Naive B cell (primary cell): ENCODE measurements at regions not wholly inside any gene's neighbourhood (a gene's known extent, or its start where the extent isn't known, plus 50 kb on each side); places are given as distances from the start of the nearest gene placed in this dataset.
"Not testable (repeated sequence)": the region's sequence is repeated elsewhere in the genome, so short reads cannot be mapped to it uniquely, and the experiment has no call there.

ENCODE experiments used
- ATAC-seq, 2 donors: fragments of 150-1000 bp; cut with Tn5 transposase; 2 replicates each; pipeline ENCODE4 v1.10.0; 2021; ENCODE audit warnings: low read depth in 2 of 2, mild to moderate bottlenecking in 2 of 2, moderate library complexity in 2 of 2
- DNase-seq: peaks from one replicate; pipeline ENCODE4 v3.0.0; 2022
- H3K27ac Mint-ChIP-seq, 6 donors: one replicate each; pipeline ENCODE4 v1.8.0; 2020 to 2022; ENCODE audit warnings: mild to moderate bottlenecking in 6 of 6, mixed read lengths in 6 of 6, moderate library complexity in 5 of 6, inconsistent platforms in 2 of 6
- H3K27me3 Mint-ChIP-seq, 3 donors: one replicate each; pipeline ENCODE4 v1.8.0; 2021 to 2022; ENCODE audit warnings: mixed read lengths in 3 of 3, mild to moderate bottlenecking in 1 of 3
- H3K36me3 Mint-ChIP-seq, 2 donors: one replicate each; pipeline ENCODE4 v1.8.0; 2020 to 2022; ENCODE audit warnings: mixed read lengths in 2 of 2, inconsistent platforms in 1 of 2, mild to moderate bottlenecking in 1 of 2
- H3K4me1 Mint-ChIP-seq, 3 donors: one replicate each; pipeline ENCODE4 v1.8.0; 2020 to 2022; ENCODE audit warnings: mixed read lengths in 3 of 3, inconsistent platforms in 1 of 3, mild to moderate bottlenecking in 1 of 3, moderate library complexity in 1 of 3
- H3K4me3 Mint-ChIP-seq, 8 donors: one replicate each; pipeline ENCODE4 v1.8.0; 2020 to 2022; ENCODE audit warnings: mild to moderate bottlenecking in 8 of 8, mixed read lengths in 8 of 8, moderate library complexity in 8 of 8, inconsistent platforms in 2 of 8
- H3K9me3 Mint-ChIP-seq, 7 donors: one replicate each; pipeline ENCODE4 v1.8.0; 2020 to 2022; ENCODE audit warnings: mixed read lengths in 7 of 7, mild to moderate bottlenecking in 5 of 7, inconsistent platforms in 2 of 7, moderate library complexity in 1 of 7

DNA sequence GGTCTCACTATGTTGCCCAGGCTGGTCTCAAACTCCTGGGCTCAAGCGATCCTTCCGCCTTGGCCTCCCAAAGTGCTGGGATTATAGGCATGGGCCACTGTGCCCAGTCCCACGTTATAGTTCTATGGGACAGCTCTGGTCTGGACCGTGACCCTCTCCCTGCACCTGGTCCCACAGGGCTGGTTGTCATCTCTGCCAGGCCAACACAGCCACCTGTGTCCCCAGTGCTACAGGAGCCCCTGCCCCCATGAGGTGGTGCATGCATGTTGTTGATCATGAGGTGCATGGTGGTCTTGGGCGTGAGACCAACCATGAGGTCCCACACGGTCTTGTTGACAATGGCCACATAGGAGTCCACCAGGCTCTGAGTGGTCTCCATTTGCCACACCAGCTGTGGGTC, 51.0 kb upstream of the UBE2Q2 start:
- peaks cover 21 to 56% (median 37%) of the 10 kb centered on the region in 3 donors for H3K27me3 Mint-ChIP-seq
- not testable (repeated sequence) for H3K36me3 Mint-ChIP-seq, H3K27ac Mint-ChIP-seq, DNase-seq, H3K9me3 Mint-ChIP-seq, ATAC-seq, H3K4me3 Mint-ChIP-seq, H3K4me1 Mint-ChIP-seq

DNA sequence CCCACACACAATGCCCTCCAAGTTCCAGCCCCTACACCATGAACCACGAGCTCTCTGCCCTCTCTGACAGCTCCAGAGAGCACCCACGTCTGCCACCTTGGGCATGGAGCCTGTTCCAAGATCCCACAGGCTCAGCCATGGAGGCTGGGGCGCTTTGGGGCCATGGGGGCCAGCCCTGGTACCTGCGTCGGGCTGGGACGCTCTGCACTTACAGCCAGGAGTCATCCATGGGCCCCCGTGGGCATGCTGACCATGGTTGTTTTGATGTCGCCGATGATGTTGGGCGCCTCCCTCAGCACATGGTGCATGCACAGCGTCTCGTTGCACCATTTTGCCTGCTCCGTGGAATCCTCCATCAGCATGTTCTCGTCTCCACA, 51.9 kb upstream of the UBE2Q2 start:
- no peak overlapping the region for H3K4me3 Mint-ChIP-seq
- no peaks in the 10 kb centered on the region for H3K36me3 Mint-ChIP-seq
- peaks cover 0 to under 1% (median 0%) of the 10 kb centered on the region in 3 donors for H3K4me1 Mint-ChIP-seq
- no peaks in the 10 kb centered on the region for H3K9me3 Mint-ChIP-seq
- H3K27me3 Mint-ChIP-seq: peaks cover 16 to 55% (median 37%) of the 10 kb centered on the region in 3 donors
- no peak for DNase-seq
- no peak overlapping the region for H3K27ac Mint-ChIP-seq
- ATAC-seq: no peak

DNA sequence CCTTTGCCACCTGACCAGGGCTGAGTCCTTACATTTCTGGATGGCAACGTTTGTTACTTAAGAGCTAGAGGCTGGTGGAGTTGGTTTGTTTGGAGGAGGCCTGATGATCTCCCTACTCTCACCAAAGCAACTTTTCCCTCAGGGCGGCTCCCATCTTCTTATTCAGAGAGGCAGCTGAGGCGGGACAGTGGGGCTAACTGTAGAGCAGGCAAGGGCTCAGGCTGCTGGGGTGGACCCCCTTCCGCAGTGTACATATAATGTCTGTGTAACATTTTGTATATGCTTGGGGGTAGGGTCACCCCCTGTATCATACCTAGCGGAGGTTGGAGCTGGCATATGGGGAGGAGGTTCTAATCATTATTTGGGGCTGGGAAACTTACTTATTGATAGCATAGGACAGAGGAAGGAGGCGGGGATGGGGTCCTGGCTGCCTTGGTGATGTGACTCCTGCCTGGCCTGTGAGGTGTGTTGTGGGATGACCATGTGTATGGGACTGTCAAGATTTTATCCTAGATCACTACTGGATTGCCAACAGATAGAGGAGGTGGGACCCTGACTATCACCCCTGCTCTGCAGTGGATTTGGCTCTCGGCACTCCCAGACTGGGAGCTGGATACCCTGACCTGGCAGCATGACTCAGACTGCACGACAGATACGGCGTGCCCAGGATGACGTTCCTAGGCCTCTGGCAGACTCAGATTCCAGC, 52.5 kb upstream of the UBE2Q2 start:
- H3K36me3 Mint-ChIP-seq: no peaks in the 10 kb centered on the region
- DNase-seq (no peak), ATAC-seq (no peak)
- peaks cover 0 to 5% (median 4%) of the 10 kb centered on the region in 3 donors for H3K4me1 Mint-ChIP-seq
- H3K27me3 Mint-ChIP-seq: peaks cover 15 to 60% (median 43%) of the 10 kb centered on the region in 3 donors
- no peak overlapping the region for H3K4me3 Mint-ChIP-seq
- no peaks in the 10 kb centered on the region for H3K9me3 Mint-ChIP-seq
- no peak overlapping the region for H3K27ac Mint-ChIP-seq

DNA sequence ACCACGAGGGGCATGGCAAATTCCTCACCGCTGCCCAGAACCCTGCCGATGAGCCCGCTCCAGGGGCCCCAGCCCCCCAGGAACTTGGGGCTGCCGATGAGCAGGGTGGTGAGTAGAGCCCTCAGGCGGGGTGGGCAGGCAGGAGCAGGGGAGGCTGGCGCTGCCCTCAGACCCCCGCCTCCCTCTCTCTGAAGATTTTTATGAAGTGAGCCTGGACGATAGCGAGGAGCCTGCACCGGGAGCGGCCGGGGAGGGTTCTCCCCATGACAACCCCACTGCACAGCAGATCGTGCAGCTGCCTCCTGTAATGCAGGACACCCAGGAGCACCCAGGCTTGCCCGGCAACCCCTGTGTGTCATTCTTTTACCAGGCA, 56.7 kb upstream of the UBE2Q2 start:
- Mint-ChIP-seq H3K36me3 (peaks cover 0 to 9% of the 10 kb centered on the region in 2 donors), H3K4me3 (peak overlapping the region in 1 of 8 donors; percentile 1), H3K27ac (no peak overlapping the region), H3K27me3 (peaks cover 22 to 53% (median 52%) of the 10 kb centered on the region in 3 donors), H3K4me1 (peaks cover 0 to 5% (median 4%) of the 10 kb centered on the region in 3 donors), H3K9me3 (no peaks in the 10 kb centered on the region)
- no peak for ATAC-seq
- DNase-seq: no peak

DNA sequence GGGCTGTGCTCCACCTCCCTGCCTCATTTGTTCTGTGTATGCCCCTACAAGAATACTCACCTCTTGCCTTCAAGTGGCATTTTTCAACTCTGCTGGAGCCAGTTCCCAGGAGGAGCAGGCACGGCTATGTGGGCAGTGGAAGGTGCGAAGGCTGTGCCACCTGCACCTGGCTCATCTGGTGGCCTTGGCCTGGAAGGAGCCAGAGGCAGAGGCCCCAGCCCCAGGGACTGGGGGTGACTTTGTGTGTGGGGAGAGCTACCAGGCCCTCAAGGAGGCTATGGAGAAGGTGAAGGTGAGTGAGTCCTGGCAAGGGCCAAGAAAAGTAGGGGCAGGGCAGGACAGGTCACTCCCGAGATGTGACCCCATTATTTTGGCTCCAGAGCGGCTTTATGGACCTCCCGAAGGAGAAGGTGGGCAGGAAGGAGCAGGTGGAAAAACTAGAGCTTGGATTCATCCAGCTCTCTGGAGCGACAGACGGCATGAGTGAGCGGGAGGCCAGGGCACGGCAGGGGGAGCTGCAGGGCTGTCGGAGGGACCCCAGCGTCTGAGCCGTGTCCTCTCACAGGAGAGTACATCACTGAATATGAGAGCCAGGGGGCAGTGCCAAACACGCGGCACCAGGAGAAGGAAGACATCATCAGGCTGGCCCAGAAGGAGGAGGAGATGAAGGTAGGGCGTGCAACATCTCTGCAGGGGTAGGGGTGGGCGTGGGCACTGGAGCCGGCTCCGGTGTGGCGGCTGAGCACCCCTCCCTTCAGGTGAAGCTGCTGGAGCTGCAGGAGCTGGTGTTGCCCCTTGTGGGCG, 57.3 kb upstream of the UBE2Q2 start:
- H3K4me1 Mint-ChIP-seq: peaks cover 0 to 5% (median 4%) of the 10 kb centered on the region in 3 donors
- H3K4me3 Mint-ChIP-seq: peak overlapping the region in 1 of 8 donors; percentile 54
- DNase-seq (no peak), ATAC-seq (no peak)
- peaks cover 22 to 55% (median 50%) of the 10 kb centered on the region in 3 donors for H3K27me3 Mint-ChIP-seq
- peaks cover 0 to 9% of the 10 kb centered on the region in 2 donors for H3K36me3 Mint-ChIP-seq
- H3K9me3 Mint-ChIP-seq: no peaks in the 10 kb centered on the region
- peak overlapping the region in 1 of 6 donors; percentile 54 for H3K27ac Mint-ChIP-seq

DNA sequence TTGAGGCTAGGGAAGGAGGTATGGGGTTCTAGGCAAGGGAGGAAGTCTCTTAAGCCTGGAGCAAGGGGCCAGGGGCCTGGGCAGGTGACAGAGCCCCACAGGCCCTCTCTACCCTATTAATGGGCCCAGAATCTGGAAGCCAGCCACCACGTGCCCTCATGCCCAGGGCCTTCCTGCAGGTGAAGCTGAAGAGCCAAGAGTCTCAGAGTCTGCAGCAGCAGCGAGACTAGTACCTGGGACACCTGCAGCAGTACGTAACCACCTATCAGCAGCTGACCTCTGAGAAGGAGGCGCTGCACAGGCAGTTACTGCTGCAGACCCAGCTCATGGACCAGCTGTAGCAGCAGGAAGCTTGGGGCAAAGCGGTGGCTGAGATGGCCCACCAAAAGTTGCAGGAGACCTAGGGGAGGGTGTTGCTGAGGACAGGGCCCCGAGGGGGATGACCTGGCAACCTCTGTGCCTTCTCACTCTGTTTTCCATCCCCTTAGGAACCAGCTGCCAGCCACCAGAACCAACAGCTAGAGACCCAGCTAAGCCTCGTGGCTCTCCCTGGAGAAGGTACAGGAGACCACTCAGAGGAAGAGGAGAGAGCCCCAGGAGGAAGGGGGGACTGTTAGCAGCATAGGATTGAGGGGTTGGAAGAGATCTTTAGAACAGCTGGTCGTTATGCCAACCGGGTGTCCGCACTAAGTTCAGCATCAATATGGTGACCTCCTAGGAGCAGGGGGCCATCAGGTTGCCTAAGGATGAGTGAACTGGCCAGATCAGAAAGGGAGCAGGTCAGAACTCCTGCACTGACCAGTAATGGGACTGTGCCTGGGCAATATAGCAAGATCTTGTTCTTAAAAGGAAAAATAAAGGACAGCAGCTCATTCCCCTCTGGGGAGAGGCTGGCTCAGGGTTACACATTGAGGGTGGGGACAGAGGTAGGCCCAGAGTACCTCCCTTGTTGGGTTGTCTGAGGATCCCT, 58.5 kb upstream of the UBE2Q2 start:
- not testable (repeated sequence) for H3K36me3 Mint-ChIP-seq, H3K4me1 Mint-ChIP-seq, DNase-seq, H3K4me3 Mint-ChIP-seq, ATAC-seq, H3K9me3 Mint-ChIP-seq
- H3K27ac Mint-ChIP-seq: peak overlapping the region in 1 of 6 donors; percentile 47
- peaks cover 27 to 55% (median 47%) of the 10 kb centered on the region in 3 donors for H3K27me3 Mint-ChIP-seq

DNA sequence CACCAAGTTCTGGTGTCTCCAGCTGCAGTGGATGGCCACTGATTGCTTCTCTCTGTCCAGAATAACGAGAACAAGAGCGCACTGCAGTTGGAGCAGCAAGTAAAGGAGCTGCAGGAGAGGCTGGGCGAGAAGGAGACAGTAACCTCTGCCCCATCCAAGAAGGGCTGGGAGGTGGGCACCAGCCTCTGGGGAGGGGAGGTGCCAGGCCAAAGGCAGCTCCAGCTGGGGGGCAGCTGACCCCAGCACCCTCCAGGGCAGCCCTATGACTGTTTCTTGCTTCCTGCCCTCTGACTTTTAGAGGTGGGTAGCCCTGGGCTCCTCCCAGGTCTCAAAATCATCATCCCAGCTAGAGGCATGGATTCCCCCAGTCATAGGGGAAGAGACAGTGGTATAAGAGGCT, 59.7 kb upstream of the UBE2Q2 start:
- not testable (repeated sequence) for H3K4me1 Mint-ChIP-seq, DNase-seq, ATAC-seq, H3K27ac Mint-ChIP-seq, H3K4me3 Mint-ChIP-seq, H3K36me3 Mint-ChIP-seq, H3K9me3 Mint-ChIP-seq
- H3K27me3 Mint-ChIP-seq: peaks cover 29 to 66% (median 53%) of the 10 kb centered on the region in 3 donors

DNA sequence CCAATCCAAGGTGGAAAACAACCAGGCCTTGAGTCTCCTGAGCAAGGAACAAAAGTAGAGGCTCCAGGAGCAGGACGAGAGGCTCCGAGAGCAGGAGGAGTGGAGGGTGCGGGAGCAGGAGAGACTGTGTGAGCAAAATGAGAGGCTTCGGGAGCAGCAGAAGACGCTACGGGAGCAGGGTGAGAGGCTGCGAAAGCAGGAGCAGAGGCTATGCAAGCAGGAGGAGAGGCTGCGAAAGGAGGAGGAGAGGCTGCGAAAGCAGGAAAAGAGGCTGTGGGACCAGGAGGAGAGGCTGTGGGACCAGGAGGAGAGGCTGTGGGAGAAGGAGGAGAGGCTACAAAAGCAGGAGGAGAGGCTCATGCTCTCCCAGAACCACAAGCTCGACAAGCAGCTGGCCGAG, 60.3 kb upstream of the UBE2Q2 start:
- Mint-ChIP-seq H3K9me3 (no peaks in the 10 kb centered on the region), H3K4me1 (peaks cover 0 to 5% (median 4%) of the 10 kb centered on the region in 3 donors), H3K27ac (peak overlapping the region in 1 of 6 donors; percentile 71), H3K4me3 (no peak overlapping the region), H3K36me3 (peaks cover 0 to 9% of the 10 kb centered on the region in 2 donors), H3K27me3 (peaks cover 29 to 72% (median 49%) of the 10 kb centered on the region in 3 donors)
- DNase-seq: no peak
- ATAC-seq: no peak

DNA sequence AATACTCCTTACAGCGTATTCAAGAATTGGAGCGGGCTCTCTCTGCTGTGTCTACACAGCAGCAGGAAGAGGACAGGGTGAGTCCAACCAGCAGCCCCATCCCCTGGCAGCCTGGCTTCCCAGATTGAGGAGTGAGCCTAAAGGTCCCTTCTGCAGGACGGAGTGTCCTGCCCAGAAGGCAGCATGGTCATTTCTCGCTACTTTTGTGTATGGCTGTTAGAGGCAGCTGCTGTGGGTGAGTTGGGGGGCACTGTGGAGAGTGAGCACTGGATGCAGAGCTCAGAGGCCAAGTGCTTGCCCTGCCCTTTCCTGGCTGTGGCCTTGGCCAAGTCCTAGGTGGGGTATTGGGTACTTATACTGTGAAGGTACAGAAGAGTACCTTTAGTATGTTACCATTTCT, 62.3 kb upstream of the UBE2Q2 start:
- not testable (repeated sequence) for ATAC-seq, H3K4me3 Mint-ChIP-seq, H3K9me3 Mint-ChIP-seq, DNase-seq, H3K4me1 Mint-ChIP-seq, H3K36me3 Mint-ChIP-seq
- Mint-ChIP-seq H3K27ac (peak overlapping the region in 1 of 6 donors; percentile 57), H3K27me3 (peaks cover 21 to 59% (median 39%) of the 10 kb centered on the region in 3 donors)

DNA sequence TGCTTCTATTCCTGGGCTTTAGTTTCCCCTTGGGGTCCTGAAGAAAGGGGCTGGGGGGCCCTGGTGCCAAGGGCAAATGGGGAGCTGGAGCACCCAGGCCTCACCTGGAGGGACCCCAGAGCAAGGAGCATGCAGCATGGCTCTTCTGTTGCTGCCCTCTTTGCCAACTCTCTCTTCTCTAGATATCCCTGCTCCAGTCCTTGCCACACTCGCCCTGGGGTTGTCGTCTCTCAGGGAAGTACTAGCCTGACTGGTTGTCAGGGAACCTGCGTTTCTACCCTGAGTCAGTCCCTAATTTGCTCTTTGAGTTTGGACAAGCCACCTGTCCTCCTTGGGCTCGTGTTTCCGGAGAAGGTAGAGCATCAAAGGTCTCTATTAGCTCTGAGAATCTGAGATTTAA, 63.7 kb upstream of the UBE2Q2 start:
- Mint-ChIP-seq H3K4me1 (no peaks in the 10 kb centered on the region), H3K27me3 (peaks cover 12 to 48% (median 28%) of the 10 kb centered on the region in 3 donors)
- no peak for DNase-seq

DNA sequence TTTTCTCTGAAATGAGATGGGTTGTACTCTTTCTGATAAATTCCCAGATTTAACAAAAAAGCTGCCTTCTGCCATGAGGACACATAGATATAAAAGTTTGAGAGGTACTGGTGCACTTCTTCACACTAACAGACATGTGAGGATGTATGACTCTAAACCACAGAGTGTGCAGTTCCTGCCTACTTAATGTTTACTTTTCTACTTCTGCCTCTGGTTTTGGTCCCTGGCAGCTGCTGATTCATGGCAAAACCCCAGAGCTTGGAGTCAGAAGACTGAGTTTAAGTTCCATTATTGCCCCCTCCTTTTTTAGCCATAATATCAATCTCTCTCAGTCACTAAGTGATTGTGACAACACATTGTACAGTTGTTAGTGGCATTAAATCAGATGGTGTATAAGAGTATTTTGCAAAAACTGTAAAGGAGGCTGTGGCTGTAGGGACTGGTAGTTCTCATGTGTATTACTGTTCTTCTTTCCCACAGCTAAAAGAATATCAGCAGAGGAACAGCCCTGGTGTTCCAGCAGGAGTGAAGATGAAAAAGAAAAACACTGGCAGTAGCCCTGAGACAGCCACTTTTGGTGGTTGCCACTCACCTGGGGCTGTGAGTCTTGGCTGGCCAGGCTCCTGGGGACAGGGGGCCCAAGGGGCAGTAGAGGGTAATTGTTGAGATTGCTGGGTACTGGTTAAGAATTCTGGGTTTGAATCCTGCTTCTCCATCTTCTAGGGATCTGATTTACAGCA, 64.4 kb upstream of the CSPG4 start:
- DNase-seq, ATAC-seq, H3K9me3 Mint-ChIP-seq: not testable (repeated sequence)

More for the DNA sequence above, 63.7 kb upstream of the UBE2Q2 start:
- Mint-ChIP-seq H3K36me3 (peaks cover 0 to 9% of the 10 kb centered on the region in 2 donors), H3K27ac (no peak overlapping the region), H3K9me3 (no peaks in the 10 kb centered on the region), H3K4me3 (no peak overlapping the region)
- ATAC-seq: no peak

DNA sequence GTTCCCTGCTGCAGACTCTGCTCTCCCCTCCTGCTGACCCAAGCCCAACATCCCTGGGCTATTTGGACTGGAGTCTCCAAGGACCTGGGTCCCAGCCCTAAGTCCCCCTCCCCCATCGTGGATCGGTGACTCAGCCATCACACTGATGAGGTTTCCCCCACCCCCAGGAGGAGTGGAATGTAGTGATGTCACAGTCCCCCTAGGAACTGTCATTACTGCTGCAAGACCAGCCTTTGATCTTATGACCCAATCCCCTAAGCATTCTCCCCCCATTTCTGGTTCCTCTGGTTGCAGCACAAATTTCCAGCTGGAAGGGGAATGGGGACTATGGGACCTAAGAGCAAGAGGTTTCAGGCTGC, 63.4 kb upstream of the CSPG4 start:
- H3K27ac Mint-ChIP-seq: no peak overlapping the region
- no peak for ATAC-seq
- H3K4me3 Mint-ChIP-seq: no peak overlapping the region
- H3K36me3 Mint-ChIP-seq: no peaks in the 10 kb centered on the region
- no peak for DNase-seq
- H3K27me3 Mint-ChIP-seq: peaks cover 7 to 25% (median 10%) of the 10 kb centered on the region in 3 donors
- no peaks in the 10 kb centered on the region for H3K4me1 Mint-ChIP-seq
- no peaks in the 10 kb centered on the region for H3K9me3 Mint-ChIP-seq

More for the DNA sequence above, 64.4 kb upstream of the CSPG4 start:
- peaks cover 7 to 33% (median 16%) of the 10 kb centered on the region in 3 donors for H3K27me3 Mint-ChIP-seq
- H3K4me3 Mint-ChIP-seq, H3K36me3 Mint-ChIP-seq, H3K4me1 Mint-ChIP-seq: not testable (repeated sequence)
- H3K27ac Mint-ChIP-seq: peak overlapping the region in 1 of 6 donors; percentile 2
